Neuronal stem cell (in vitro differentiated cells): ENCODE measurements at regions not wholly inside any gene's neighbourhood (a gene's known extent, or its start where the extent isn't known, plus 50 kb on each side); places are given as distances from the start of the nearest gene placed in this dataset.

Experiments used
- DNase-seq: peaks from one replicate; pipeline ENCODE4 v3.0.0-alpha.2; 2013; ENCODE audit warnings: low spot score
- H2AFZ ChIP-seq: one replicate; pipeline ENCODE4 v1.6.1; 2013; ENCODE audit warnings: mild to moderate bottlenecking, low read length, inconsistent platforms
- H2AK5ac ChIP-seq: 2 replicates; pipeline ENCODE4 v1.6.1; 2013; ENCODE audit warnings: low read depth, mild to moderate bottlenecking, inconsistent platforms, low read length, moderate library complexity, mixed read lengths
- H2BK120ac ChIP-seq: 2 replicates; pipeline ENCODE4 v1.6.1; 2013; ENCODE audit warnings: low read depth, mild to moderate bottlenecking, inconsistent platforms, low read length, moderate library complexity, mixed read lengths
- H2BK12ac ChIP-seq: one replicate; pipeline ENCODE4 v1.6.1; 2013; ENCODE audit warnings: low read length, inconsistent platforms
- H2BK15ac ChIP-seq: 2 replicates; pipeline ENCODE4 v1.6.1; 2013; ENCODE audit warnings: mild to moderate bottlenecking, low read length, inconsistent platforms, mixed read lengths
- H2BK5ac ChIP-seq: one replicate; pipeline ENCODE4 v1.6.1; 2013; ENCODE audit warnings: inconsistent platforms, mild to moderate bottlenecking, low read length, moderate library complexity
- H3K14ac ChIP-seq: one replicate; pipeline ENCODE4 v1.6.1; 2013; ENCODE audit warnings: low read length, inconsistent platforms
- H3K18ac ChIP-seq: 2 replicates; pipeline ENCODE4 v1.6.1; 2013; ENCODE audit warnings: low read length, inconsistent platforms
- H3K23ac ChIP-seq: 2 replicates; pipeline ENCODE4 v1.6.1; 2013; ENCODE audit warnings: low read depth, mild to moderate bottlenecking, mixed read lengths, low read length, inconsistent platforms; ENCODE audit not compliant: poor library complexity
- H3K27ac ChIP-seq: replicated peaks from 3 replicates; pipeline ENCODE4 v1.5.1; 2013; ENCODE audit warnings: low read length, inconsistent platforms
- H3K27me3 ChIP-seq, 3 experiments: 2 replicates each; pipeline ENCODE4 v1.6.1; 2013; ENCODE audit warnings: low read length in 3 of 3, mild to moderate bottlenecking in 2 of 3, inconsistent platforms in 1 of 3, low read depth in 1 of 3, mixed read lengths in 1 of 3, moderate library complexity in 1 of 3; ENCODE audit not compliant: control insufficient read depth in 3 of 3, insufficient read depth in 3 of 3
- H3K36me3 ChIP-seq, 2 donors: replicated peaks in 1 of 2; 2 replicates each; pipeline ENCODE4 v1.6.1; 2013; ENCODE audit warnings: low read length in 2 of 2; ENCODE audit not compliant: control insufficient read depth in 2 of 2, insufficient read depth in 2 of 2
- H3K4ac ChIP-seq: 2 replicates; pipeline ENCODE4 v1.6.1; 2013; ENCODE audit warnings: inconsistent platforms, mild to moderate bottlenecking, low read length, moderate library complexity
- H3K4me1 ChIP-seq, 2 donors: 1 replicate in 1 of 2; 2 replicates in 1 of 2; pipeline ENCODE4 v1.6.1; 2013; ENCODE audit warnings: low read length in 2 of 2, low read depth in 1 of 2; ENCODE audit not compliant: control insufficient read depth in 2 of 2, insufficient read depth in 1 of 2
- H3K4me2 ChIP-seq: one replicate; pipeline ENCODE4 v1.6.1; 2013; ENCODE audit warnings: mild to moderate bottlenecking, low read length, inconsistent platforms; ENCODE audit not compliant: insufficient read depth, poor library complexity, severe bottlenecking
- H3K4me3 ChIP-seq, 2 donors: 2 replicates each; pipeline ENCODE4 v1.5.1; 2013; ENCODE audit warnings: low read length in 2 of 2, mild to moderate bottlenecking in 2 of 2, inconsistent platforms in 1 of 2, moderate library complexity in 1 of 2
- H3K79me1 ChIP-seq: one replicate; pipeline ENCODE4 v1.6.1; 2013; ENCODE audit warnings: low read depth, mild to moderate bottlenecking, inconsistent platforms, low read length, moderate library complexity
- H3K9ac ChIP-seq: one replicate; pipeline ENCODE4 v1.6.1; 2013; ENCODE audit warnings: mild to moderate bottlenecking, low read depth, low read length, inconsistent platforms; ENCODE audit not compliant: poor library complexity
- H3K9me3 ChIP-seq, 2 donors: replicated peaks in 1 of 2; 2 replicates each; pipeline versions ENCODE3 to v1.6.1; 2013; ENCODE audit warnings: low read length in 2 of 2, mild to moderate bottlenecking in 2 of 2, inconsistent platforms in 1 of 2, low read depth in 1 of 2, mixed read lengths in 1 of 2, moderate library complexity in 1 of 2; ENCODE audit not compliant: control insufficient read depth in 2 of 2, insufficient read depth in 1 of 2
- H4K8ac ChIP-seq: one replicate; pipeline ENCODE4 v1.6.1; 2013; ENCODE audit warnings: low read depth, mild to moderate bottlenecking, inconsistent platforms, low read length, moderate library complexity
- H4K91ac ChIP-seq: one replicate; pipeline ENCODE4 v1.6.1; 2013; ENCODE audit warnings: low read length, low read depth, mild to moderate bottlenecking, inconsistent platforms; ENCODE audit not compliant: poor library complexity
- WGBS, 2 donors: extraction: QIAGEN DNeasy Blood & Tissue Kit; methylation state at CpG; one replicate each; pipeline ENCODE4 v1.1.7; 2013; ENCODE audit warnings: missing lambda C conversion rate in 2 of 2, mixed read lengths in 1 of 2; ENCODE audit not compliant: insufficient read length in 2 of 2, insufficient replicate concordance in 1 of 2; ENCODE audit errors: extremely low coverage in 2 of 2; 5-methylcytosine and 5-hydroxymethylcytosine counted together

GRCh38 chrY:12479382-12479781, 221.6 kb upstream of the USP9Y start:
- H3K9ac ChIP-seq = no peak overlapping the region
- H2BK15ac ChIP-seq = no peak overlapping the region
- H3K9me3 ChIP-seq = no peaks in the 10 kb centered on the region
- no peak overlapping the region for H2BK5ac ChIP-seq
- no peak overlapping the region for H2AK5ac ChIP-seq
- H4K8ac ChIP-seq = no peak overlapping the region
- H3K14ac ChIP-seq = no peak overlapping the region
- H3K79me1 ChIP-seq = no peaks in the 10 kb centered on the region
- WGBS, 2 donors = no CpG with 5 or more reads among the region's 8 CpGs
- DNase-seq = no peak
- H4K91ac ChIP-seq = no peak overlapping the region
- H3K4me1 ChIP-seq = no peaks in the 10 kb centered on the region
- no peak overlapping the region for H2BK12ac ChIP-seq
- H3K18ac ChIP-seq = no peak overlapping the region
- no peak overlapping the region for H3K4me2 ChIP-seq
- H2AFZ ChIP-seq = no peak overlapping the region
- H3K36me3 ChIP-seq = no peaks in the 10 kb centered on the region
- no peak overlapping the region for H2BK120ac ChIP-seq
- no peak overlapping the region for H3K23ac ChIP-seq
- no peaks in the 10 kb centered on the region for H3K27me3 ChIP-seq
- no peak overlapping the region for H3K4me3 ChIP-seq
- H3K4ac ChIP-seq = no peak overlapping the region
- no peak overlapping the region for H3K27ac ChIP-seq

- Histone ChIP-seq H2BK15ac (no peak overlapping the region), H3K18ac (no peak overlapping the region), H3K27me3 (no peaks in the 10 kb centered on the region), H4K8ac (no peak overlapping the region), H3K36me3 (no peaks in the 10 kb centered on the region), H4K91ac (no peak overlapping the region), H3K4me1 (no peaks in the 10 kb centered on the region), H2BK12ac (no peak overlapping the region), H3K4me2 (no peak overlapping the region), H2AFZ (no peak overlapping the region), H3K14ac (no peak overlapping the region), H3K4me3 (no peak overlapping the region), H3K4ac (no peak overlapping the region), H3K9me3 (no peaks in the 10 kb centered on the region), H2AK5ac (no peak overlapping the region), H3K23ac (no peak overlapping the region), H3K79me1 (no peaks in the 10 kb centered on the region), H3K27ac (no peak overlapping the region), H3K9ac (no peak overlapping the region), H2BK120ac (no peak overlapping the region), H2BK5ac (no peak overlapping the region)
- no peak for DNase-seq
- no CpG with 5 or more reads among the region's 3 CpGs for WGBS, 2 donors
Measured at GRCh38 chrY:12483394-12483793, 217.6 kb upstream of the USP9Y start.

GRCh38 chrY:12490558-12491209, 210.3 kb upstream of the USP9Y start:
- H3K23ac ChIP-seq = no peak overlapping the region
- no peaks in the 10 kb centered on the region for H3K79me1 ChIP-seq
- no peak overlapping the region for H3K4me3 ChIP-seq
- no peak overlapping the region for H3K4ac ChIP-seq
- no peak overlapping the region for H2BK12ac ChIP-seq
- no peak for DNase-seq
- no peak overlapping the region for H3K18ac ChIP-seq
- no peak overlapping the region for H2AK5ac ChIP-seq
- H3K27me3 ChIP-seq = no peaks in the 10 kb centered on the region
- no peaks in the 10 kb centered on the region for H3K36me3 ChIP-seq
- no peak overlapping the region for H2BK120ac ChIP-seq
- no peak overlapping the region for H4K8ac ChIP-seq
- H3K27ac ChIP-seq = no peak overlapping the region
- no peaks in the 10 kb centered on the region for H3K4me1 ChIP-seq
- WGBS, 2 donors = no CpG with 5 or more reads among the region's 13 CpGs
- H3K9ac ChIP-seq = no peak overlapping the region
- no peak overlapping the region for H2AFZ ChIP-seq
- no peak overlapping the region for H2BK15ac ChIP-seq
- no peak overlapping the region for H3K14ac ChIP-seq
- no peak overlapping the region for H4K91ac ChIP-seq
- no peaks in the 10 kb centered on the region for H3K9me3 ChIP-seq
- H2BK5ac ChIP-seq = no peak overlapping the region
- no peak overlapping the region for H3K4me2 ChIP-seq

- no CpG with 5 or more reads among the region's 1 CpG for WGBS, 2 donors
- Histone ChIP-seq H2BK5ac (no peak overlapping the region), H3K27ac (no peak overlapping the region), H2BK12ac (no peak overlapping the region), H4K8ac (no peak overlapping the region), H3K79me1 (no peaks in the 10 kb centered on the region), H2AK5ac (no peak overlapping the region), H3K4ac (no peak overlapping the region), H3K4me1 (no peaks in the 10 kb centered on the region), H3K14ac (no peak overlapping the region), H2AFZ (no peak overlapping the region), H3K4me3 (no peak overlapping the region), H3K9me3 (no peaks in the 10 kb centered on the region), H2BK15ac (no peak overlapping the region), H4K91ac (no peak overlapping the region), H3K4me2 (no peak overlapping the region), H3K27me3 (no peaks in the 10 kb centered on the region), H3K36me3 (no peaks in the 10 kb centered on the region), H3K23ac (no peak overlapping the region), H3K18ac (no peak overlapping the region), H3K9ac (no peak overlapping the region), H2BK120ac (no peak overlapping the region)
- no peak for DNase-seq
Measured at GRCh38 chrY:12492218-12492617, 208.8 kb upstream of the USP9Y start.
